AG04449 (cell line): ENCODE measurements at regions not wholly inside any gene's neighbourhood (a gene's known extent, or its start where the extent isn't known, plus 50 kb on each side); places are given as distances from the start of the nearest gene placed in this dataset.

Experiments used
- CTCF ChIA-PET: fragments of 350-600 bp; formaldehyde crosslinking; extraction: SDS; loops from one replicate; lab custom pipeline; 2021; ENCODE audit warnings: antibody characterized with exemption; lab: Yijun Ruan, JAX
- POLR2A ChIA-PET: fragments of 400-600, 350-600 bp; formaldehyde crosslinking; extraction: SDS; loops from one replicate; lab custom pipeline; 2020; ENCODE audit warnings: antibody characterized with exemption, inconsistent platforms; lab: Yijun Ruan, JAX
- DNase-seq: peaks from one replicate; pipeline ENCODE4 v3.0.0-alpha.2; 2010; ENCODE audit warnings: low read depth, low spot score
- H3K4me3 ChIP-seq: 2 replicates; pipeline ENCODE4 v1.5.1; 2011; ENCODE audit warnings: low read depth, mild to moderate bottlenecking, control low read depth, low read length
- CTCF ChIP-seq: IDR thresholded peaks from one replicate; pipeline ENCODE4 v1.5.1; 2011; ENCODE audit warnings: mild to moderate bottlenecking, moderate library complexity, low read length, control low read depth, inconsistent platforms; ENCODE audit not compliant: insufficient read depth; ENCODE audit errors: missing control alignments

GRCh38 chr7:153245809-153246208 is 486.3 kb downstream of the ACTR3B start:
- TF ChIP-seq CTCF: no peak
- ChIA-PET CTCF (no interaction called here), POLR2A (no interaction called here)
- no peak for DNase-seq
- no peak overlapping the region for H3K4me3 ChIP-seq

- DNase-seq: no peak
- ChIA-PET CTCF (no interaction called here), POLR2A (no interaction called here)
- no peak for TF ChIP-seq CTCF
- H3K4me3 ChIP-seq: no peak overlapping the region
These were observed 488.4 kb downstream of the ACTR3B start for GRCh38 chr7:153247926-153248325.

GRCh38 chr7:153258686-153259085 is 499.1 kb downstream of the ACTR3B start:
- no peak for TF ChIP-seq CTCF
- no peak overlapping the region for H3K4me3 ChIP-seq
- POLR2A ChIA-PET: no interaction called here
- DNase-seq: no peak
- CTCF ChIA-PET: no interaction called here

- no peak overlapping the region for H3K4me3 ChIP-seq
- CTCF ChIA-PET: no interaction called here
- TF ChIP-seq CTCF: no peak
- POLR2A ChIA-PET: no interaction called here
- no peak for DNase-seq
These were observed 516.8 kb downstream of the ACTR3B start for GRCh38 chr7:153276394-153276793.

- H3K4me3 ChIP-seq: no peak overlapping the region
- no peak for DNase-seq
- TF ChIP-seq CTCF: no peak
- ChIA-PET CTCF (no interaction called here), POLR2A (no interaction called here)
These were observed 527.2 kb downstream of the ACTR3B start for GRCh38 chr7:153286763-153287162.

- TF ChIP-seq CTCF: no peak
- no peak for DNase-seq
- CTCF ChIA-PET: no interaction called here
- POLR2A ChIA-PET: no interaction called here
- H3K4me3 ChIP-seq: no peak overlapping the region
These were observed 530.5 kb downstream of the ACTR3B start for GRCh38 chr7:153290066-153290465.
